Thoracic aorta (tissue), 2 donors: ENCODE measurements at regions not wholly inside any gene's neighbourhood (a gene's known extent, or its start where the extent isn't known, plus 50 kb on each side); places are given as distances from the start of the nearest gene placed in this dataset.
A peak's percentile ranks its signal among the peaks of the same experiment; 100 is the strongest.

Experiments used
- ATAC-seq: fragments of 150-250 bp; one replicate; pipeline ENCODE4 v1.8.0; 2017; ENCODE audit warnings: low read depth; ENCODE audit not compliant: insufficient number of reproducible peaks, low FRiP score
- DNase-seq: peaks from one replicate; pipeline ENCODE4 v3.0.0-alpha.2; 2020; ENCODE audit warnings: low spot score
- H3K27ac ChIP-seq, 2 donors: fragments of 200-600 bp; sonication (generic); 1 replicate in 1 of 2; 2 replicates in 1 of 2; pipeline ENCODE4 v1.5.1; 2016; ENCODE audit warnings: mild to moderate bottlenecking in 2 of 2, moderate library complexity in 2 of 2
- H3K27me3 ChIP-seq: fragments of 200-600 bp; sonication (generic); replicated peaks from 2 replicates; pipeline ENCODE4 v1.6.0; 2016; ENCODE audit warnings: mild to moderate bottlenecking; ENCODE audit not compliant: insufficient read depth
- H3K36me3 ChIP-seq: fragments of 200-600 bp; sonication (generic); one replicate; pipeline ENCODE4 v1.5.1; 2016
- H3K4me1 ChIP-seq, 2 donors: fragments of 200-600 bp; sonication (generic); 1 replicate in 1 of 2; 2 replicates in 1 of 2; pipeline versions ENCODE4 v1.5.1 to v1.6.0; 2016; ENCODE audit warnings: low read depth in 2 of 2, mild to moderate bottlenecking in 1 of 2; ENCODE audit not compliant: control insufficient read depth in 1 of 2
- H3K4me3 ChIP-seq: fragments of 200-600 bp; sonication (generic); 2 replicates; pipeline ENCODE4 v1.5.1; 2016; ENCODE audit warnings: mild to moderate bottlenecking
- H3K9me3 ChIP-seq: fragments of 200-600 bp; sonication (generic); 2 replicates; pipeline ENCODE4 v1.5.1; 2016
- CTCF ChIP-seq: fragments of 200-600 bp; sonication (generic); IDR thresholded peaks from one replicate; pipeline ENCODE4 v1.5.1; 2019; ENCODE audit warnings: antibody characterized with exemption

GRCh38 chr12:105854071-105854470 lies 284.7 kb downstream of the NUAK1 start:
- TF ChIP-seq CTCF = no peak

GRCh38 chr12:105855361-105856047 lies 283.2 kb downstream of the NUAK1 start:
- no peak for TF ChIP-seq CTCF
- H3K9me3 ChIP-seq = no peaks in the 10 kb centered on the region
- peaks cover 0 to 25% of the 10 kb centered on the region in 2 donors for H3K4me1 ChIP-seq
- no peak for DNase-seq
- ATAC-seq = no peak
- H3K27me3 ChIP-seq = no peaks in the 10 kb centered on the region
- no peaks in the 10 kb centered on the region for H3K36me3 ChIP-seq
- no peak overlapping the region for H3K27ac ChIP-seq
- H3K4me3 ChIP-seq = no peak overlapping the region

More at GRCh38 chr12:105854071-105854470, 284.7 kb downstream of the NUAK1 start:
- Histone ChIP-seq H3K9me3 (no peaks in the 10 kb centered on the region), H3K4me1 (peaks cover 0 to 25% of the 10 kb centered on the region in 2 donors), H3K27me3 (no peaks in the 10 kb centered on the region), H3K27ac (peak overlapping the region; percentile 36 to 62), H3K4me3 (no peak overlapping the region), H3K36me3 (no peaks in the 10 kb centered on the region)
- DNase-seq (no peak), ATAC-seq (no peak)

- Histone ChIP-seq H3K27me3 (no peaks in the 10 kb centered on the region), H3K4me3 (no peak overlapping the region), H3K9me3 (no peaks in the 10 kb centered on the region), H3K27ac (no peak overlapping the region), H3K4me1 (peaks cover 0 to 25% of the 10 kb centered on the region in 2 donors), H3K36me3 (no peaks in the 10 kb centered on the region)
- DNase-seq (no peak), ATAC-seq (no peak)
- TF ChIP-seq CTCF = no peak
These were observed 282.7 kb downstream of the NUAK1 start for GRCh38 chr12:105856048-105856405.

GRCh38 chr12:105858981-105859710 lies 279.6 kb downstream of the NUAK1 start:
- H3K27ac ChIP-seq = no peak overlapping the region
- no peak overlapping the region for H3K4me3 ChIP-seq
- H3K4me1 ChIP-seq = peaks cover 5 to 24% of the 10 kb centered on the region in 2 donors
- ATAC-seq (no peak), DNase-seq (no peak)
- H3K36me3 ChIP-seq = no peaks in the 10 kb centered on the region
- no peaks in the 10 kb centered on the region for H3K9me3 ChIP-seq
- TF ChIP-seq CTCF = no peak
- H3K27me3 ChIP-seq = no peaks in the 10 kb centered on the region

GRCh38 chr12:105860561-105861207 lies 278.1 kb downstream of the NUAK1 start:
- Histone ChIP-seq H3K27ac (peak overlapping the region in 1 of 2 donors; percentile 61), H3K36me3 (no peaks in the 10 kb centered on the region), H3K9me3 (no peaks in the 10 kb centered on the region), H3K27me3 (no peaks in the 10 kb centered on the region), H3K4me1 (peaks cover 5 to 18% of the 10 kb centered on the region in 2 donors), H3K4me3 (no peak overlapping the region)
- no peak for DNase-seq
- no peak for ATAC-seq
- no peak for TF ChIP-seq CTCF
